Upper lobe of left lung (tissue), 6 donors: ENCODE measurements at regions not wholly inside any gene's neighbourhood (a gene's known extent, or its start where the extent isn't known, plus 50 kb on each side); places are given as distances from the start of the nearest gene placed in this dataset.
"Not testable (repeated sequence)": the region's sequence is repeated elsewhere in the genome, so short reads cannot be mapped to it uniquely, and the experiment has no call there.

Experiments
- ATAC-seq, 2 donors: fragments of 200-7000 bp; cut with Tn5 transposase; one replicate each; pipeline ENCODE4 v1.9.1; 2022; ENCODE audit warnings: mild to moderate bottlenecking in 2 of 2, moderate library complexity in 2 of 2; ENCODE audit not compliant: low FRiP score in 2 of 2
- DNase-seq, 2 donors: peaks; one replicate each; pipeline ENCODE4 v3.0.0-alpha.2; 2019 to 2020
- H3K27ac ChIP-seq, 4 donors: fragments of 200-600 bp; sonication (generic); one replicate each; pipeline ENCODE4 v1.5.1; 2016 to 2019
- H3K27me3 ChIP-seq, 4 donors: fragments of 200-600 bp; sonication (generic); one replicate each; pipeline ENCODE4 v1.5.1; 2017 to 2019
- H3K36me3 ChIP-seq, 4 donors: fragments of 200-600 bp; sonication (generic); one replicate each; pipeline ENCODE4 v1.5.1; 2016 to 2019
- H3K4me1 ChIP-seq, 4 donors: fragments of 200-600 bp; sonication (generic); one replicate each; pipeline ENCODE4 v1.5.1; 2018 to 2019
- H3K4me3 ChIP-seq, 4 donors: fragments of 200-600 bp; sonication (generic); one replicate each; pipeline ENCODE4 v1.5.1; 2017 to 2019; ENCODE audit warnings: mild to moderate bottlenecking in 2 of 4, moderate library complexity in 1 of 4
- H3K9me3 ChIP-seq, 4 donors: fragments of 200-600 bp; sonication (generic); one replicate each; pipeline ENCODE4 v1.5.1; 2018 to 2019
- CTCF ChIP-seq, 6 experiments: fragments of 450-650 bp in 4 of 6; fragments of 200-600 bp in 2 of 6; sonication (generic) in 2 of 6; IDR thresholded peaks; one replicate each; pipeline ENCODE4 v1.5.1; 2016 to 2019; ENCODE audit warnings: antibody characterized with exemption in 6 of 6
- EP300 ChIP-seq, 4 donors: sonication (generic); formaldehyde crosslinking; IDR thresholded peaks; one replicate each; pipeline ENCODE4 v1.5.1; 2017; ENCODE audit warnings: antibody characterized with exemption in 4 of 4, control low read depth in 2 of 4
- POLR2A ChIP-seq, 4 donors: fragments of 450-650 bp; IDR thresholded peaks; one replicate each; pipeline ENCODE4 v1.5.1; 2016 to 2017; ENCODE audit warnings: antibody characterized with exemption in 4 of 4, mild to moderate bottlenecking in 2 of 4
- POLR2AphosphoS5 ChIP-seq, 2 donors: sonication (generic); formaldehyde crosslinking; IDR thresholded peaks; one replicate each; pipeline ENCODE4 v1.5.1; 2017; ENCODE audit warnings: antibody characterized with exemption in 2 of 2
- WGBS, 2 donors: methylation state at CpG; one replicate each; pipeline ENCODE4 v1.1.5; 2017 to 2018; 5-methylcytosine and 5-hydroxymethylcytosine counted together
- donor health status: DM: no; HTN: no; CAD: no; lungs with moderate emphysema.
- donor health status: DM: no; HTN: yes; CAD: no; lungs with severe emphysema.

- DNase-seq (no peak), ATAC-seq (no peak)
- no peaks in the 10 kb centered on the region for H3K36me3 ChIP-seq
- no peak for TF ChIP-seq POLR2AphosphoS5 (IDR thresholded peaks at IDR 0.05)
- TF ChIP-seq EP300 (IDR thresholded peaks at IDR 0.05), result no peak
- H3K9me3 ChIP-seq, result no peaks in the 10 kb centered on the region
- H3K27me3 ChIP-seq, result no peaks in the 10 kb centered on the region
- H3K4me1 ChIP-seq, result no peaks in the 10 kb centered on the region
- no peak overlapping the region for H3K4me3 ChIP-seq
- H3K27ac ChIP-seq, result no peak overlapping the region
Measured at GRCh38 chr5:40233268-40233667, 446.4 kb upstream of the PTGER4 start.

- TF ChIP-seq CTCF (IDR thresholded peaks at IDR 0.05), result no peak
- no peak for TF ChIP-seq POLR2AphosphoS5 (IDR thresholded peaks at IDR 0.05)
- no peak for TF ChIP-seq POLR2A (IDR thresholded peaks at IDR 0.05)
- TF ChIP-seq EP300 (IDR thresholded peaks at IDR 0.05), result no peak
- H3K4me1 ChIP-seq, result no peaks in the 10 kb centered on the region
- ATAC-seq, result peak in 1 of 2 donors; percentile 61
- 94 to 96% methylated on average over 2 of the region's 2 CpGs for WGBS, 2 donors
- no peak overlapping the region for H3K27ac ChIP-seq
- no peak overlapping the region for H3K4me3 ChIP-seq
- no peaks in the 10 kb centered on the region for H3K9me3 ChIP-seq
- DNase-seq, result no peak
- no peaks in the 10 kb centered on the region for H3K27me3 ChIP-seq
- no peaks in the 10 kb centered on the region for H3K36me3 ChIP-seq
Measured at GRCh38 chr5:40227931-40228330, 451.8 kb upstream of the PTGER4 start.

- no peak overlapping the region for H3K27ac ChIP-seq
- H3K4me1 ChIP-seq, result no peaks in the 10 kb centered on the region
- TF ChIP-seq POLR2A (IDR thresholded peaks at IDR 0.05) (no peak), CTCF (IDR thresholded peaks at IDR 0.05) (no peak), POLR2AphosphoS5 (IDR thresholded peaks at IDR 0.05) (no peak), EP300 (IDR thresholded peaks at IDR 0.05) (no peak)
- no peaks in the 10 kb centered on the region for H3K9me3 ChIP-seq
- no peak for ATAC-seq
- 62 to 68% methylated on average over 2 of the region's 2 CpGs for WGBS, 2 donors
- H3K4me3 ChIP-seq, result no peak overlapping the region
- no peaks in the 10 kb centered on the region for H3K27me3 ChIP-seq
- no peaks in the 10 kb centered on the region for H3K36me3 ChIP-seq
- no peak for DNase-seq
Measured at GRCh38 chr5:40227366-40227765, 452.3 kb upstream of the PTGER4 start.

GRCh38 chr5:40226906-40227305 lies 452.8 kb upstream of the PTGER4 start:
- Histone ChIP-seq H3K4me1 (no peaks in the 10 kb centered on the region), H3K4me3 (no peak overlapping the region), H3K27ac (no peak overlapping the region), H3K36me3 (no peaks in the 10 kb centered on the region), H3K9me3 (no peaks in the 10 kb centered on the region), H3K27me3 (no peaks in the 10 kb centered on the region)
- TF ChIP-seq EP300 (IDR thresholded peaks at IDR 0.05), result no peak
- DNase-seq (no peak), ATAC-seq (no peak)
- WGBS, 2 donors, result 52 to 55% methylated on average over 2 of the region's 2 CpGs

GRCh38 chr5:40225147-40225546 lies 454.6 kb upstream of the PTGER4 start:
- H3K27ac ChIP-seq, H3K4me1 ChIP-seq, H3K36me3 ChIP-seq, H3K4me3 ChIP-seq, H3K9me3 ChIP-seq, ATAC-seq, H3K27me3 ChIP-seq, DNase-seq: not testable (repeated sequence)
- 82 to 87% methylated on average over 2 of the region's 2 CpGs for WGBS, 2 donors

GRCh38 chr5:40224421-40224820 lies 455.3 kb upstream of the PTGER4 start:
- 65 to 74% methylated on average over 2 of the region's 2 CpGs for WGBS, 2 donors
- ATAC-seq, result no peak
- H3K4me1 ChIP-seq, result no peaks in the 10 kb centered on the region

More at GRCh38 chr5:40224421-40224820, 455.3 kb upstream of the PTGER4 start:
- Histone ChIP-seq H3K27me3 (no peaks in the 10 kb centered on the region), H3K9me3 (no peaks in the 10 kb centered on the region), H3K27ac (no peak overlapping the region), H3K36me3 (no peaks in the 10 kb centered on the region), H3K4me3 (no peak overlapping the region)
- no peak for DNase-seq
- TF ChIP-seq CTCF (IDR thresholded peaks at IDR 0.05) (no peak), POLR2A (IDR thresholded peaks at IDR 0.05) (no peak), POLR2AphosphoS5 (IDR thresholded peaks at IDR 0.05) (no peak), EP300 (IDR thresholded peaks at IDR 0.05) (no peak)
